Neural progenitor cell (in vitro differentiated cells): ENCODE measurements at regions not wholly inside any gene's neighbourhood (a gene's known extent, or its start where the extent isn't known, plus 50 kb on each side); places are given as distances from the start of the nearest gene placed in this dataset.

Source experiments
- CTCF ChIP-seq: fragments of 200-600 bp; sonication (generic); IDR thresholded peaks from 2 replicates; pipeline ENCODE4 v1.5.1; 2017; ENCODE audit warnings: antibody characterized with exemption, mild to moderate bottlenecking
- EZH2 ChIP-seq: fragments of 200-600 bp; sonication (generic); IDR thresholded peaks from 2 replicates; pipeline ENCODE4 v1.6.1; 2017; ENCODE audit warnings: antibody characterized with exemption, mild to moderate bottlenecking, moderate library complexity

- no peak for TF ChIP-seq CTCF
- TF ChIP-seq EZH2 = no peak
Measured at GRCh38 chr3:124345845-124346244, 353.9 kb upstream of the ROPN1 start.
